H1 (cell line): ENCODE measurements at regions not wholly inside any gene's neighbourhood (a gene's known extent, or its start where the extent isn't known, plus 50 kb on each side); places are given as distances from the start of the nearest gene placed in this dataset.

Experiments
- CTCF ChIA-PET: fragments of 300-600 bp; sonication (Branson Sonifier 250); formaldehyde crosslinking; loops from one replicate; lab custom pipeline; 2021; ENCODE audit not compliant: partially characterized antibody; lab: Charles Lee
- POLR2A ChIA-PET: fragments of 300-600 bp; sonication (Branson Sonifier 250); formaldehyde crosslinking; loops from one replicate; lab custom pipeline; 2021; ENCODE audit warnings: inconsistent platforms; ENCODE audit not compliant: partially characterized antibody; lab: Charles Lee
- DNase-seq, 2 experiments: peaks; one replicate each; pipeline versions ENCODE4 v3.0.0 to v3.0.0-alpha.2; 2010 to 2022; ENCODE audit warnings: low spot score in 2 of 2, low read depth in 1 of 2, mixed read lengths in 1 of 2
- FAIRE-seq: peaks from 2 replicates; lab custom pipeline; 2011; peaks lifted over from hg19 to GRCh38; lab: Jason Lieb, UNC
- H2AFZ ChIP-seq: 2 replicates; pipeline ENCODE4 v1.8.1; 2012; ENCODE audit warnings: low read length, inconsistent platforms
- H2AK5ac ChIP-seq: 2 replicates; pipeline ENCODE4 v1.6.1; 2013; ENCODE audit warnings: low read depth, low read length
- H2BK120ac ChIP-seq: replicated peaks from 2 replicates; pipeline ENCODE3; 2013; ENCODE audit warnings: low read depth, low read length, inconsistent platforms
- H2BK12ac ChIP-seq: 2 replicates; pipeline ENCODE4 v1.6.1; 2013; ENCODE audit warnings: low read depth, low read length
- H2BK15ac ChIP-seq: 2 replicates; pipeline ENCODE4 v1.6.1; 2013; ENCODE audit warnings: low read length
- H2BK20ac ChIP-seq: 2 replicates; pipeline ENCODE4 v1.6.1; 2013; ENCODE audit warnings: low read length
- H2BK5ac ChIP-seq: 2 replicates; pipeline ENCODE4 v1.6.1; 2013; ENCODE audit warnings: low read depth, low read length
- H3K14ac ChIP-seq: 2 replicates; pipeline ENCODE4 v1.6.1; 2013; ENCODE audit warnings: inconsistent platforms; ENCODE audit not compliant: insufficient read length
- H3K18ac ChIP-seq: 2 replicates; pipeline ENCODE4 v1.6.1; 2013; ENCODE audit warnings: low read length; ENCODE audit errors: extremely low read depth
- H3K23ac ChIP-seq: 2 replicates; pipeline ENCODE4 v1.6.1; 2013; ENCODE audit warnings: inconsistent platforms; ENCODE audit not compliant: insufficient read length
- H3K23me2 ChIP-seq: 2 replicates; pipeline ENCODE4 v1.6.1; 2013; ENCODE audit warnings: low read depth, low read length
- H3K27ac ChIP-seq: 2 replicates; pipeline ENCODE4 v1.6.1; 2011; ENCODE audit warnings: low read depth, low read length, inconsistent platforms
- H3K27me3 ChIP-seq, 4 experiments: replicated peaks in 1 of 4; 1 replicate in 1 of 4; 2 replicates in 3 of 4; pipeline versions ENCODE4 v1.6.1 to v1.8.1; 2011 to 2013; ENCODE audit warnings: low read length in 3 of 4, mild to moderate bottlenecking in 3 of 4, inconsistent platforms in 2 of 4, mixed read lengths in 2 of 4, moderate library complexity in 1 of 4; ENCODE audit not compliant: control insufficient read depth in 3 of 4, insufficient read depth in 3 of 4; ENCODE audit errors: extremely low read depth in 1 of 4
- H3K36me3 ChIP-seq, 4 experiments: 2 replicates each; pipeline versions ENCODE4 v1.6.1 to v1.8.1; 2011 to 2013; ENCODE audit warnings: mild to moderate bottlenecking in 4 of 4, low read length in 3 of 4, moderate library complexity in 2 of 4, control low read depth in 1 of 4, inconsistent platforms in 1 of 4; ENCODE audit not compliant: insufficient read depth in 4 of 4, control insufficient read depth in 2 of 4
- H3K4ac ChIP-seq: replicated peaks from 2 replicates; pipeline ENCODE3; 2013; ENCODE audit warnings: low read length, low read depth, mixed read lengths, inconsistent platforms; ENCODE audit not compliant: insufficient read length
- H3K4me1 ChIP-seq, 4 experiments: replicated peaks in 1 of 4; 1 replicate in 1 of 4; 2 replicates in 3 of 4; pipeline versions ENCODE4 v1.6.1 to v1.8.1; 2011 to 2013; ENCODE audit warnings: low read length in 3 of 4, inconsistent platforms in 2 of 4, mixed read lengths in 1 of 4; ENCODE audit not compliant: insufficient read depth in 4 of 4, control insufficient read depth in 3 of 4
- H3K4me2 ChIP-seq, 2 experiments: 2 replicates each; pipeline versions ENCODE4 v1.6.1 to v1.8.1; 2011 to 2013; ENCODE audit warnings: low read depth in 2 of 2, low read length in 2 of 2, control low read depth in 1 of 2, inconsistent platforms in 1 of 2, mild to moderate bottlenecking in 1 of 2; ENCODE audit not compliant: insufficient read depth in 1 of 2
- H3K4me3 ChIP-seq, 4 experiments: fragments of 200-600, 300-600 bp in 1 of 4; sonication (generic), shearing (Covaris generic), sonication (Bioruptor Twin) in 1 of 4; 2 replicates each; pipeline versions ENCODE4 v1.5.1 to v1.8.1; 2011 to 2016; ENCODE audit warnings: low read length in 4 of 4, low read depth in 3 of 4, control low read depth in 2 of 4, inconsistent platforms in 2 of 4, mild to moderate bottlenecking in 2 of 4, mixed read lengths in 1 of 4, moderate library complexity in 1 of 4; ENCODE audit not compliant: insufficient read depth in 2 of 4; ENCODE audit errors: extremely low read depth in 1 of 4
- H3K56ac ChIP-seq: replicated peaks from 2 replicates; pipeline ENCODE3; 2013; ENCODE audit warnings: low read depth, mild to moderate bottlenecking, mixed read lengths, low read length, inconsistent platforms; ENCODE audit not compliant: insufficient read length
- H3K79me1 ChIP-seq: 2 replicates; pipeline ENCODE4 v1.6.1; 2013; ENCODE audit warnings: low read depth, low read length, control low read depth
- H3K79me2 ChIP-seq, 2 experiments: 2 replicates each; pipeline versions ENCODE4 v1.6.1 to v1.8.1; 2012 to 2013; ENCODE audit warnings: low read length in 2 of 2, mild to moderate bottlenecking in 2 of 2, inconsistent platforms in 1 of 2; ENCODE audit not compliant: insufficient read depth in 2 of 2, control insufficient read depth in 1 of 2
- H3K9ac ChIP-seq, 4 experiments: replicated peaks in 1 of 4; 1 replicate in 1 of 4; 2 replicates in 3 of 4; pipeline versions ENCODE4 v1.6.1 to v1.8.1; 2011 to 2013; ENCODE audit warnings: low read depth in 3 of 4, low read length in 3 of 4, control low read depth in 2 of 4, mild to moderate bottlenecking in 2 of 4, moderate library complexity in 2 of 4, inconsistent platforms in 1 of 4; ENCODE audit errors: extremely low read depth in 1 of 4
- H3K9me3 ChIP-seq, 2 experiments: 2 replicates each; pipeline versions ENCODE4 v1.6.1 to v1.8.1; 2012 to 2013; ENCODE audit warnings: mild to moderate bottlenecking in 2 of 2, moderate library complexity in 2 of 2, control low read depth in 1 of 2, inconsistent platforms in 1 of 2, low read depth in 1 of 2, low read length in 1 of 2, mixed read lengths in 1 of 2; ENCODE audit not compliant: insufficient read depth in 2 of 2
- H4K20me1 ChIP-seq, 2 experiments: replicated peaks in 1 of 2; 2 replicates each; pipeline versions ENCODE3 to v1.8.1; 2011 to 2013; ENCODE audit warnings: inconsistent platforms in 2 of 2, low read length in 2 of 2, mild to moderate bottlenecking in 1 of 2; ENCODE audit not compliant: insufficient read depth in 2 of 2, control insufficient read depth in 1 of 2
- H4K5ac ChIP-seq: 2 replicates; pipeline ENCODE4 v1.6.1; 2013; ENCODE audit warnings: low read length, low read depth, mixed read lengths, inconsistent platforms; ENCODE audit not compliant: insufficient read length
- H4K8ac ChIP-seq: 2 replicates; pipeline ENCODE4 v1.8.0; 2013; ENCODE audit warnings: mild to moderate bottlenecking, moderate library complexity, low read length, inconsistent platforms; ENCODE audit not compliant: insufficient read depth; ENCODE audit errors: extremely low read depth
- H4K91ac ChIP-seq: replicated peaks from 2 replicates; pipeline ENCODE3; 2013; ENCODE audit warnings: low read length, mixed read lengths, inconsistent platforms; ENCODE audit not compliant: insufficient read length
- CBX8 ChIP-seq: fragments of 300-800, 300-1000 bp; sonication (generic); IDR thresholded peaks from 2 replicates; pipeline ENCODE4 v1.7.1; 2016; ENCODE audit warnings: low read depth, low read length, borderline replicate concordance
- KDM5A ChIP-seq: fragments of 200-600 bp; IDR thresholded peaks from 2 replicates; pipeline ENCODE4 v1.7.1; 2012; ENCODE audit warnings: mild to moderate bottlenecking, low read length, inconsistent platforms, mixed read lengths
- NANOG ChIP-seq: IDR thresholded peaks from 2 replicates; pipeline ENCODE4 v1.6.1; 2011; ENCODE audit warnings: low read length, low read depth, mild to moderate bottlenecking, inconsistent platforms; ENCODE audit not compliant: insufficient read depth, poor library complexity, severe bottlenecking
- NRF1 ChIP-seq: IDR thresholded peaks from 2 replicates; pipeline ENCODE4 v1.6.1; 2011; ENCODE audit warnings: mild to moderate bottlenecking, low read depth, low read length, improper control_type of control experiment
- SP2 ChIP-seq: IDR thresholded peaks from 2 replicates; pipeline ENCODE4 v1.6.1; 2012; ENCODE audit warnings: mild to moderate bottlenecking, low read length, inconsistent platforms
- TAF1 ChIP-seq: IDR thresholded peaks from 2 replicates; pipeline ENCODE4 v1.6.1; 2011; ENCODE audit warnings: mild to moderate bottlenecking, low read depth, low read length
- ZNF274 ChIP-seq: IDR thresholded peaks from 2 replicates; pipeline ENCODE4 v1.7.0; 2012; ENCODE audit warnings: low read length, borderline replicate concordance; ENCODE audit errors: extremely low read depth
- WGBS, 2 experiments: shearing (Covaris generic) in 1 of 2; methylation state at CpG; one replicate each; pipeline versions ENCODE4 v1.1.6 to v1.1.7; 2013 to 2015; ENCODE audit warnings: low lambda C conversion rate in 2 of 2, mixed read lengths in 2 of 2, inconsistent platforms in 1 of 2, low coverage in 1 of 2, missing lambda C conversion rate in 1 of 2; ENCODE audit not compliant: insufficient replicate concordance in 2 of 2, insufficient coverage in 1 of 2, insufficient read length in 1 of 2; ENCODE audit errors: extremely low coverage in 1 of 2, missing lambda C conversion rate in 1 of 2; 5-methylcytosine and 5-hydroxymethylcytosine counted together

DNA sequence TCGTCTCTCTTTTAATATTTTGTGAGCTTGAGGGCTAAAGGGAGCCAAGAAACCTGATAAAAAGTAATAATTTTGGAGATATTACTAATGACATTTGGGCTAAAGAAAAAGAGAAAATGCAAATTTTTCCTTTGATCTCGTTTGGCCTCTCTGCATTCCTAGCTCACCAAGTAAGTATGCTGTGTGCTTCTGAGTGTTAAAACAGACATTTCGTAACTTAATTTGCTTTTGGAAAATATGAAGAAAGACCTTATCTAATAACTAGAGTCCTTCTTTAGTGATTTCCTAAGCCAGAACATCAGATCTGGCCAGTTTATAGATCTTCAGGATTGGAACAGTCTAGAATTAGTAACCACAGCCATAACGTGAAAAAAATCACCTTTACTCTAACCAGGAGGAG, 872.9 kb upstream of the SLC35B3 start:
- ChIA-PET POLR2A (no interaction called here), CTCF (interaction anchor here (0.8 to 1.5 kb wide), 2 partner anchors 8 to 10 kb away, joined by 3 read pairs; no protein-coding TSS in a partner anchor)
- H3K27me3 ChIP-seq = no peaks in the 10 kb centered on the region
- FAIRE-seq = no peak
- H3K4me3 ChIP-seq = no peak overlapping the region
- H2BK5ac ChIP-seq = no peak overlapping the region
- no peak overlapping the region for H3K4me2 ChIP-seq
- H2AFZ ChIP-seq = no peak overlapping the region
- no peaks in the 10 kb centered on the region for H3K79me1 ChIP-seq
- no peak overlapping the region for H4K8ac ChIP-seq
- H3K27ac ChIP-seq = no peak overlapping the region
- no peaks in the 10 kb centered on the region for H4K20me1 ChIP-seq
- no peaks in the 10 kb centered on the region for H3K23me2 ChIP-seq
- H2BK15ac ChIP-seq = no peak overlapping the region
- H3K4ac ChIP-seq = no peak overlapping the region
- H4K5ac ChIP-seq = no peak overlapping the region
- no peak overlapping the region for H3K18ac ChIP-seq
- no peak for DNase-seq
- no peaks in the 10 kb centered on the region; a peak in 1 of 4 replicates for H3K9me3 ChIP-seq
- H3K14ac ChIP-seq = no peak overlapping the region
- H3K4me1 ChIP-seq = no peaks in the 10 kb centered on the region; a peak in 1 of 7 replicates
- no peak overlapping the region for H3K56ac ChIP-seq
- H2BK120ac ChIP-seq = no peak overlapping the region
- WGBS, 2 experiments = 73% methylated on average over 4 of the region's 4 CpGs; no CpG with 5 or more reads in 1 of the 2 experiments
- H2AK5ac ChIP-seq = no peak overlapping the region
- H3K36me3 ChIP-seq = no peaks in the 10 kb centered on the region
- no peaks in the 10 kb centered on the region for H3K79me2 ChIP-seq
- no peak overlapping the region for H3K9ac ChIP-seq
- no peak overlapping the region for H2BK12ac ChIP-seq
- no peak for TF ChIP-seq KDM5A
- TF ChIP-seq ZNF274 = no peak
- TF ChIP-seq CBX8 = no peak
- no peak for TF ChIP-seq TAF1
- TF ChIP-seq NRF1 = no peak
- TF ChIP-seq NANOG = no peak
- TF ChIP-seq SP2 = no peak
- no peak overlapping the region for H3K23ac ChIP-seq
- H2BK20ac ChIP-seq = no peak overlapping the region
- no peak overlapping the region for H4K91ac ChIP-seq
